Mesenchymal stem cell (in vitro differentiated cells and primary cell): ENCODE measurements at regions not wholly inside any gene's neighbourhood (a gene's known extent, or its start where the extent isn't known, plus 50 kb on each side); places are given as distances from the start of the nearest gene placed in this dataset.

Source experiments
- DNase-seq: peaks from one replicate; pipeline ENCODE4 v3.0.0-alpha.2; 2013
- H2AFZ ChIP-seq: one replicate; pipeline ENCODE4 v1.6.1; 2013; ENCODE audit warnings: low read depth, mild to moderate bottlenecking, control low read depth, inconsistent platforms, low read length, moderate library complexity
- H2AK5ac ChIP-seq: 2 replicates; pipeline ENCODE4 v1.6.1; 2013; ENCODE audit warnings: low read length, moderate library complexity, mild to moderate bottlenecking, inconsistent platforms; ENCODE audit not compliant: severe bottlenecking
- H2BK120ac ChIP-seq: one replicate; pipeline ENCODE4 v1.6.1; 2013; ENCODE audit warnings: low read depth, mild to moderate bottlenecking, inconsistent platforms, low read length, moderate library complexity
- H2BK12ac ChIP-seq, 2 experiments: one replicate each; pipeline ENCODE4 v1.6.1; 2013; ENCODE audit warnings: inconsistent platforms in 2 of 2, low read length in 2 of 2, mild to moderate bottlenecking in 2 of 2, moderate library complexity in 2 of 2, control low read depth in 1 of 2
- H2BK15ac ChIP-seq: one replicate; pipeline ENCODE4 v1.6.1; 2013; ENCODE audit warnings: mild to moderate bottlenecking, low read depth, inconsistent platforms; ENCODE audit not compliant: poor library complexity, severe bottlenecking
- H2BK5ac ChIP-seq: 2 replicates; pipeline ENCODE4 v1.6.1; 2013; ENCODE audit warnings: low read depth, mild to moderate bottlenecking, low read length, control low read depth, inconsistent platforms; ENCODE audit not compliant: poor library complexity, severe bottlenecking
- H3K14ac ChIP-seq, 2 experiments: one replicate each; pipeline ENCODE4 v1.6.1; 2013; ENCODE audit warnings: inconsistent platforms in 2 of 2, low read length in 2 of 2, control low read depth in 1 of 2, mild to moderate bottlenecking in 1 of 2, moderate library complexity in 1 of 2
- H3K18ac ChIP-seq, 2 experiments: one replicate each; pipeline ENCODE4 v1.6.1; 2013; ENCODE audit warnings: inconsistent platforms in 2 of 2, low read length in 2 of 2, control low read depth in 1 of 2, low read depth in 1 of 2, mild to moderate bottlenecking in 1 of 2
- H3K23ac ChIP-seq, 2 experiments: one replicate each; pipeline ENCODE4 v1.6.1; 2013; ENCODE audit warnings: inconsistent platforms in 2 of 2, low read length in 2 of 2, mild to moderate bottlenecking in 2 of 2, moderate library complexity in 2 of 2, control low read depth in 1 of 2
- H3K27ac ChIP-seq: 2 replicates; pipeline ENCODE4 v1.5.1; 2013; ENCODE audit warnings: mild to moderate bottlenecking, moderate library complexity, low read length, control low read depth, inconsistent platforms; ENCODE audit not compliant: poor library complexity, severe bottlenecking
- H3K27me3 ChIP-seq, 2 experiments: 2 replicates each; pipeline versions ENCODE4 v1.6.1 to v1.7.0; 2013; ENCODE audit warnings: low read length in 2 of 2, mild to moderate bottlenecking in 2 of 2, moderate library complexity in 2 of 2, control low read depth in 1 of 2, inconsistent platforms in 1 of 2; ENCODE audit not compliant: control insufficient read depth in 1 of 2, insufficient read depth in 1 of 2
- H3K36me3 ChIP-seq, 2 experiments: 2 replicates each; pipeline versions ENCODE4 v1.6.1 to v1.7.0; 2013; ENCODE audit warnings: low read length in 2 of 2, control low read depth in 1 of 2, inconsistent platforms in 1 of 2, low read depth in 1 of 2, mild to moderate bottlenecking in 1 of 2; ENCODE audit not compliant: insufficient read depth in 2 of 2, control insufficient read depth in 1 of 2
- H3K4ac ChIP-seq, 2 experiments: one replicate each; pipeline ENCODE4 v1.6.1; 2013; ENCODE audit warnings: inconsistent platforms in 2 of 2, low read length in 2 of 2, mild to moderate bottlenecking in 2 of 2, moderate library complexity in 2 of 2, control low read depth in 1 of 2, low read depth in 1 of 2
- H3K4me1 ChIP-seq: 2 replicates; pipeline ENCODE4 v1.6.1; 2013; ENCODE audit warnings: low read depth, low read length, control low read depth; ENCODE audit not compliant: control insufficient read depth, insufficient read depth
- H3K4me2 ChIP-seq: 2 replicates; pipeline ENCODE4 v1.6.1; 2013; ENCODE audit warnings: low read length, mild to moderate bottlenecking, inconsistent platforms; ENCODE audit not compliant: poor library complexity, severe bottlenecking
- H3K4me3 ChIP-seq, 2 experiments: 2 replicates each; pipeline versions ENCODE4 v1.5.1 to v1.7.0; 2013; ENCODE audit warnings: low read length in 2 of 2, mild to moderate bottlenecking in 2 of 2, control low read depth in 1 of 2, low read depth in 1 of 2; ENCODE audit not compliant: insufficient read depth in 1 of 2
- H3K79me1 ChIP-seq: replicated peaks from 2 replicates; pipeline ENCODE4 v1.6.1; 2013; ENCODE audit warnings: mild to moderate bottlenecking, control low read depth, low read length, inconsistent platforms; ENCODE audit not compliant: poor library complexity, severe bottlenecking
- H3K9ac ChIP-seq: 2 replicates; pipeline ENCODE4 v1.7.0; 2013; ENCODE audit warnings: mild to moderate bottlenecking, low read length, moderate library complexity
- H3K9me3 ChIP-seq: 2 replicates; pipeline ENCODE4 v1.7.0; 2013; ENCODE audit warnings: mild to moderate bottlenecking, low read length; ENCODE audit not compliant: control insufficient read depth
- H4K8ac ChIP-seq: one replicate; pipeline ENCODE4 v1.6.1; 2013; ENCODE audit warnings: inconsistent platforms, mild to moderate bottlenecking, low read length, moderate library complexity
- H4K91ac ChIP-seq: one replicate; pipeline ENCODE4 v1.6.1; 2013; ENCODE audit warnings: mild to moderate bottlenecking, low read length, inconsistent platforms
- WGBS: methylation state at CpG from one replicate; pipeline ENCODE4 v1.1.7; 2013; ENCODE audit warnings: mixed read lengths; 5-methylcytosine and 5-hydroxymethylcytosine counted together

DNA sequence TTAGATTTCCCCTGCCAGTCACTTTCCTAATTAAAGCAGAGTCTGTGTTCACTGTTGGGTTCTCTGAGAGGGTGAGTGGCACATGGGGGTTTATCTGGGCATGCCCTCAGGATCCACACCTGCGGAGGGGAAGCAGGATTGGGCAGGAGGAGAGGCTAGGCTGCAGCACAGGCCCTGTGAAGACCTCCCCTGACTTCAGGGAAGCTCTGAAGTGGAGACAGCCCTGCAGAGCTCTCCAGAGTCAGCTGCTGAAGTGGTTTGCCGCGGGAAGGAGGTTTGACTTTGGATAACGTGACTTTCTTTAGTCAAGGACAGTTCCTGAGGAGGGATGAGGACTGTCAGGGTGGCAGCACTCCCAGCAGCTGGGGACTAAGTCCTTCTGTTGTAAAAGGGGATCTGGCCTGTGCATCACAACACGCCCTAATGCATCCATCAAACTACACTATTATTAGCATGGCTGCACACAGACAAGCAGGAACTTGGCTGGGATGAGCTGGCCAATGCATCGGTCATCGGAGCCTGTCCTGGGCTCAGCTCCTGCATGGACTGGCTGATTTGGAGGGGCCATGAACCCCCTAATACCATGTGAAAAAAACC lies 50.9 kb upstream of the LEP start:
- Histone ChIP-seq H3K18ac (no peak overlapping the region), H3K4me3 (no peak overlapping the region), H3K79me1 (no peaks in the 10 kb centered on the region), H2BK5ac (no peak overlapping the region), H3K27ac (no peak overlapping the region), H2AFZ (no peak overlapping the region), H2BK120ac (no peak overlapping the region), H2BK15ac (no peak overlapping the region), H2AK5ac (no peak overlapping the region), H3K9ac (no peak overlapping the region), H2BK12ac (no peak overlapping the region), H4K8ac (no peak overlapping the region), H3K23ac (no peak overlapping the region), H3K4me1 (no peaks in the 10 kb centered on the region), H3K4ac (no peak overlapping the region), H3K14ac (no peak overlapping the region), H3K36me3 (no peaks in the 10 kb centered on the region), H3K4me2 (no peak overlapping the region), H3K9me3 (peaks cover 21% of the 10 kb centered on the region), H3K27me3 (peaks cover 45 to 63% of the 10 kb centered on the region in 2 experiments), H4K91ac (no peak overlapping the region)
- WGBS = 81% methylated on average over 7 of the region's 7 CpGs
- DNase-seq = no peak

DNA sequence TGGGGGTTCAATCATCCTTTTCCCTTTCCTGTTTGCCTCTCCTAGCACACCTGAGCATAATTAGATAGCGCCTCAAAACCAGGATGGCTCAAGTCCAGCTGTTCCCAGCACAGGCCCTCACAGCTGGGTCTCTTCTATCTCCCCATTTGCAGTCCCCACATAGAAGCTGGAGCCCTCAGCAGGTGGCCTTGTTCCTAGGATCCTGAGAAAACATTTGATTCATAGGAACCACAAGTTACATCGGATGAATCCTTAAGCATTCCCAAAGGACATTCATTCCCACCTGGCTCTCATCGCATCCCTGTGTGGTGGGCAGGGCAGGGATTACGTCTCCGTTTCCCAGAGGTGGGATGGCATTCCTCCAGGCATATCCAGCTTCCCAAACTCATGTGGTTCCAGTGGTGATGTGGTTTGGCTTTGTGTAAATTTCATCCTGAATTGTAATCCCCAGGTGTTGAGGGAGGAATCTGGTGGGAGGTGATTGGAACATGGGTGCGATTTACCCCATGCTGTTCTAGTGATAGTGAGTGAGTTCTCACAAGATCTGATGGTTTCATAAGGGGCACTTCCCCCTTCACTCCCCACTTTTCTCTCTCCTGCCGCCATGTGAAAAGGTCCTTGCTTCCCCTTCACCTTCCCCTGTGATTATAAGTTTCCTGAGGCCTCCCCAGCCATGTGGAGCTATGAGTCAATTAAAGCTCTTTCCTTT lies 49.8 kb upstream of the LEP start:
- H2AFZ ChIP-seq = no peak overlapping the region
- no peak overlapping the region for H3K4me3 ChIP-seq
- H2BK5ac ChIP-seq = no peak overlapping the region
- H2BK15ac ChIP-seq = no peak overlapping the region
- H2BK12ac ChIP-seq = no peak overlapping the region
- no peak overlapping the region for H4K91ac ChIP-seq
- H3K9ac ChIP-seq = no peak overlapping the region
- H3K4me2 ChIP-seq = no peak overlapping the region
- no peak overlapping the region for H2BK120ac ChIP-seq
- H3K4ac ChIP-seq = no peak overlapping the region
- H4K8ac ChIP-seq = no peak overlapping the region
- peaks cover 31% of the 10 kb centered on the region for H3K9me3 ChIP-seq
- peaks cover 39 to 55% of the 10 kb centered on the region in 2 experiments for H3K27me3 ChIP-seq
- no peaks in the 10 kb centered on the region for H3K36me3 ChIP-seq
- H3K18ac ChIP-seq = no peak overlapping the region
- no peaks in the 10 kb centered on the region for H3K79me1 ChIP-seq
- H2AK5ac ChIP-seq = no peak overlapping the region
- H3K27ac ChIP-seq = no peak overlapping the region
- no peak overlapping the region for H3K23ac ChIP-seq
- 27% methylated on average over 6 of the region's 7 CpGs for WGBS
- DNase-seq = no peak
- no peaks in the 10 kb centered on the region for H3K4me1 ChIP-seq
- no peak overlapping the region for H3K14ac ChIP-seq
